GM12878 (cell line): ENCODE measurements at regions not wholly inside any gene's neighbourhood (a gene's known extent, or its start where the extent isn't known, plus 50 kb on each side); places are given as distances from the start of the nearest gene placed in this dataset.

Experiments
- BACH1 ChIP-seq: fragments of 450-650 bp; IDR thresholded peaks from 2 replicates; pipeline ENCODE4 v1.6.1; 2017; ENCODE audit warnings: mild to moderate bottlenecking, borderline replicate concordance
- E2F4 ChIP-seq: IDR thresholded peaks from 2 replicates; pipeline ENCODE4 v1.6.1; 2012; ENCODE audit warnings: low read depth, low read length, improper control_type of control experiment
- EGR1 ChIP-seq, 2 experiments: IDR thresholded peaks; 1 replicate in 1 of 2; 2 replicates in 1 of 2; pipeline ENCODE4 v1.6.1; 2011 to 2012; ENCODE audit warnings: low read depth in 2 of 2, low read length in 2 of 2, borderline replicate concordance in 1 of 2, mild to moderate bottlenecking in 1 of 2, moderate library complexity in 1 of 2
- FOXK2 ChIP-seq: fragments of 450-650 bp; IDR thresholded peaks from 2 replicates; pipeline ENCODE4 v1.6.1; 2017; ENCODE audit warnings: mild to moderate bottlenecking, moderate library complexity
- HDAC6 ChIP-seq: fragments of 200-600 bp; sonication (generic); IDR thresholded peaks from one replicate; pipeline ENCODE4 v1.8.0; 2017; ENCODE audit warnings: antibody characterized with exemption; ENCODE audit not compliant: unreplicated experiment
- HDGF ChIP-seq: fragments of 450-650 bp; IDR thresholded peaks from 2 replicates; pipeline ENCODE4 v1.6.1; 2016; ENCODE audit warnings: antibody characterized with exemption
- JUNB ChIP-seq: IDR thresholded peaks from 2 replicates; pipeline ENCODE4 v1.6.1; 2016; ENCODE audit warnings: antibody characterized with exemption, mild to moderate bottlenecking
- JUND ChIP-seq: IDR thresholded peaks from 2 replicates; pipeline ENCODE4 v1.6.1; 2012; ENCODE audit warnings: low read depth, mild to moderate bottlenecking, low read length, improper control_type of control experiment, moderate library complexity
- MXI1 ChIP-seq: fragments of 150-350 bp; IDR thresholded peaks from 2 replicates; pipeline ENCODE4 v1.6.1; 2011; ENCODE audit warnings: low read depth, mild to moderate bottlenecking, inconsistent platforms, low read length, improper control_type of control experiment
- MYB ChIP-seq: fragments of 150-350 bp; IDR thresholded peaks from 2 replicates; pipeline ENCODE4 v1.6.1; 2014; ENCODE audit warnings: mild to moderate bottlenecking, low read depth, low read length, borderline replicate concordance
- NRF1 ChIP-seq: conservative IDR thresholded peaks from 2 replicates; pipeline ENCODE4 v1.6.1; 2011; ENCODE audit warnings: mild to moderate bottlenecking, low read depth, low read length, improper control_type of control experiment
- RAD21 ChIP-seq: IDR thresholded peaks from 2 replicates; pipeline ENCODE4 v1.6.1; 2011; ENCODE audit warnings: mild to moderate bottlenecking, low read depth, low read length, moderate library complexity; ENCODE audit not compliant: insufficient read depth
- RBBP5 ChIP-seq: fragments of 200-600 bp; sonication (generic); conservative IDR thresholded peaks from 2 replicates; pipeline ENCODE4 v1.6.1; 2016
- SMAD5 ChIP-seq: IDR thresholded peaks from 2 replicates; pipeline ENCODE4 v1.6.1; 2016; ENCODE audit warnings: antibody characterized with exemption, low read depth
- SMARCA5 ChIP-seq: fragments of 450-650 bp; IDR thresholded peaks from 2 replicates; pipeline ENCODE4 v1.6.1; 2017; ENCODE audit warnings: mild to moderate bottlenecking
- SRF ChIP-seq, 2 experiments: IDR thresholded peaks; 2 replicates each; pipeline ENCODE4 v1.6.1; 2011; ENCODE audit warnings: low read depth in 2 of 2, low read length in 2 of 2, mild to moderate bottlenecking in 1 of 2, moderate library complexity in 1 of 2
- TCF3 ChIP-seq: IDR thresholded peaks from 2 replicates; pipeline ENCODE4 v1.6.1; 2012; ENCODE audit warnings: low read depth, mild to moderate bottlenecking, low read length, borderline replicate concordance; ENCODE audit not compliant: insufficient read depth
- USF2 ChIP-seq: IDR thresholded peaks from 2 replicates; pipeline ENCODE4 v1.6.1; 2011; ENCODE audit warnings: low read depth, low read length, improper control_type of control experiment, borderline replicate concordance
- ZBED1 ChIP-seq: IDR thresholded peaks from 2 replicates; pipeline ENCODE4 v1.6.1; 2016; ENCODE audit warnings: borderline replicate concordance
- ZBTB33 ChIP-seq: fragments of 450-650 bp; IDR thresholded peaks from 2 replicates; pipeline ENCODE4 v1.6.1; 2017; ENCODE audit warnings: mild to moderate bottlenecking
- ZNF592 ChIP-seq: fragments of 450-650 bp; IDR thresholded peaks from 2 replicates; pipeline ENCODE4 v1.6.1; 2017; ENCODE audit warnings: mild to moderate bottlenecking, moderate library complexity
- ZNF622 ChIP-seq: fragments of 450-650 bp; IDR thresholded peaks from 2 replicates; pipeline ENCODE4 v1.6.1; 2017; ENCODE audit warnings: mild to moderate bottlenecking, inconsistent platforms
- TF ChIP-seq, protein P1 (sequence below): IDR thresholded peaks from 2 replicates; pipeline ENCODE4 v1.6.1; 2012; ENCODE audit warnings: low read depth, low read length, improper control_type of control experiment

- TF ChIP-seq, protein P1, sequence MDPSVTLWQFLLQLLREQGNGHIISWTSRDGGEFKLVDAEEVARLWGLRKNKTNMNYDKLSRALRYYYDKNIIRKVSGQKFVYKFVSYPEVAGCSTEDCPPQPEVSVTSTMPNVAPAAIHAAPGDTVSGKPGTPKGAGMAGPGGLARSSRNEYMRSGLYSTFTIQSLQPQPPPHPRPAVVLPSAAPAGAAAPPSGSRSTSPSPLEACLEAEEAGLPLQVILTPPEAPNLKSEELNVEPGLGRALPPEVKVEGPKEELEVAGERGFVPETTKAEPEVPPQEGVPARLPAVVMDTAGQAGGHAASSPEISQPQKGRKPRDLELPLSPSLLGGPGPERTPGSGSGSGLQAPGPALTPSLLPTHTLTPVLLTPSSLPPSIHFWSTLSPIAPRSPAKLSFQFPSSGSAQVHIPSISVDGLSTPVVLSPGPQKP: no peak
- TF ChIP-seq FOXK2 (no peak), SMARCA5 (no peak), MXI1 (peak; percentile 45; the same call in 1 of the 2 replicates), ZBTB33 (no peak; the same call in 1 of the 2 replicates), E2F4 (no peak), RBBP5 (no peak), MYB (no peak), ZNF592 (no peak), TCF3 (no peak), SMAD5 (no peak), HDAC6 (no peak), JUNB (peak; percentile 77), EGR1 (IDR thresholded peaks at IDR 0.05; ENCODE audit: borderline replicate concordance in 1 of 2, low read depth in 2 of 2, low read length in 2 of 2) (no peak), HDGF (no peak), BACH1 (no peak; the same call in 1 of the 2 replicates), NRF1 (no peak), JUND (no peak; the same call in 1 of the 2 replicates), USF2 (peak; percentile 86), ZNF622 (no peak), RAD21 (no peak), ZBED1 (peak; percentile 46; the same call in 1 of the 2 replicates), SRF (IDR thresholded peaks at IDR 0.05; ENCODE audit: low read depth in 2 of 2, low read length in 2 of 2) (no peak)
Measured at GRCh38 chr1:8169364-8170058, 143.4 kb upstream of the ERRFI1 start (continued).
